ENCODE measurements at regions not wholly inside any gene's neighbourhood (a gene's known extent, or its start where the extent isn't known, plus 50 kb on each side); places are given as distances from the start of the nearest gene placed in this dataset.
A peak's percentile ranks its signal among the peaks of the same experiment; 100 is the strongest.
"Not testable (repeated sequence)": the region's sequence is repeated elsewhere in the genome, so short reads cannot be mapped to it uniquely, and the experiment has no call there.

DNA sequence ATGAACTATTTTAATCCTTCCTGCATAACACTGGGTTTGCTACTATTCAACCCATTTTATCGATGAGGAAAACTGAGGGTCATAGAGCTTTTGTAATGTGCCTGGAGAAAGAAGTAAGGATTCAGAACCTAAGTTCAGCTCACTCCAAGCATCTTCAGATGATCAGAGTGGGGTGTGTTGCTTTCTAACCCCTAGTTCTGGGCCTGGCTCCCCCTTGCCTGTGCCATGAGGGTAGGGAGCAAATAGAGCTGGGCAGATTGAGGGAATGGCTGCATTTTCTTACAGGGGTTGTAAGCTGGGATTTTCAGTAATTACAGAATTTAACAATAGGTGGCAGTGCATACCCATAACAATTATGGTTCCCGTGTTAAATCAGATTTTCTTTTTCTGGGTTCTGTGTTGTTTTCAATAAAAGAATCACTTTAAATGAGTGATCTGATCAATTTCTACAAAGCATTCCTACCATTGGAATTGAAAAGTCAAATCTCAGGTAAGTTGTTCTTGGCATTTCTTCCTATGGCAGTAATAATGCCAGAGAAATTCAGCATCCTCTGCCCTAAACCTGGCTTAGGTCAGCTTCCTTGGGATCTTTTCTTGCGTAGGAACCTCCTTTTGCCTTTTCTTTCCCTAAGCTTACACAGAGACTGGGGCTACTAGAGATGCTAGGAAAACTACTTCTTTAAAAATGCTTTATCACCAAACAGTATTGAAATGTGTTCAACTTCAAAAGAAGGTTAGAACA lies 103.8 kb upstream of the IL12A start:
- TF ChIP-seq, protein P1, sequence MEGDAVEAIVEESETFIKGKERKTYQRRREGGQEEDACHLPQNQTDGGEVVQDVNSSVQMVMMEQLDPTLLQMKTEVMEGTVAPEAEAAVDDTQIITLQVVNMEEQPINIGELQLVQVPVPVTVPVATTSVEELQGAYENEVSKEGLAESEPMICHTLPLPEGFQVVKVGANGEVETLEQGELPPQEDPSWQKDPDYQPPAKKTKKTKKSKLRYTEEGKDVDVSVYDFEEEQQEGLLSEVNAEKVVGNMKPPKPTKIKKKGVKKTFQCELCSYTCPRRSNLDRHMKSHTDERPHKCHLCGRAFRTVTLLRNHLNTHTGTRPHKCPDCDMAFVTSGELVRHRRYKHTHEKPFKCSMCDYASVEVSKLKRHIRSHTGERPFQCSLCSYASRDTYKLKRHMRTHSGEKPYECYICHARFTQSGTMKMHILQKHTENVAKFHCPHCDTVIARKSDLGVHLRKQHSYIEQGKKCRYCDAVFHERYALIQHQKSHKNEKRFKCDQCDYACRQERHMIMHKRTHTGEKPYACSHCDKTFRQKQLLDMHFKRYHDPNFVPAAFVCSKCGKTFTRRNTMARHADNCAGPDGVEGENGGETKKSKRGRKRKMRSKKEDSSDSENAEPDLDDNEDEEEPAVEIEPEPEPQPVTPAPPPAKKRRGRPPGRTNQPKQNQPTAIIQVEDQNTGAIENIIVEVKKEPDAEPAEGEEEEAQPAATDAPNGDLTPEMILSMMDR (conservative IDR thresholded peaks at IDR 0.05; ENCODE audit: low read depth, low read length): peak; percentile 56
- H3K4me3 ChIP-seq (ENCODE audit: low read length): no peak overlapping the region
- DNase-seq (ENCODE audit: low read depth): no peak

DNA sequence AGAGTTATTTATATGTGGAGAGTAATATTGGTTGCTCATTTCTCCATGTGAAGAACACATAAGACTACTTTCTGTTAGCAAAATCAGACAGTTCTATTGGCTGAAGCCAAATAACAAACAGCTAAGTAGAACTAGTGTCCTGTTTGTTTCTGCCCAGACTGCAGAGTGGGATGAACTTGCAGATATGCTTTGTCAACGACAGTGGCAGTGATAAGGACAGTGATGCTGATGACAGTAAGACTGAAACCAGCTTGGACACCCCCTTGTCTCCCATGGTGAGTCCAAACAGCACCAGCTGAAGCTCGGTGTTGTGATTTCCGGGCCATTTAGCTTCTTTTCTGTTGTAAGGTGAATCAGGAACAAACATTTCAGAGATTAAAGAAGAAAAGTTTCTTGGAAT lies 102.6 kb upstream of the IL12A start:
- no peak for DNase-seq (ENCODE audit: low read depth)
- TF ChIP-seq, protein P1 (conservative IDR thresholded peaks at IDR 0.05; ENCODE audit: low read depth, low read length): no peak
- H3K4me3 ChIP-seq (ENCODE audit: low read length): no peak overlapping the region

DNA sequence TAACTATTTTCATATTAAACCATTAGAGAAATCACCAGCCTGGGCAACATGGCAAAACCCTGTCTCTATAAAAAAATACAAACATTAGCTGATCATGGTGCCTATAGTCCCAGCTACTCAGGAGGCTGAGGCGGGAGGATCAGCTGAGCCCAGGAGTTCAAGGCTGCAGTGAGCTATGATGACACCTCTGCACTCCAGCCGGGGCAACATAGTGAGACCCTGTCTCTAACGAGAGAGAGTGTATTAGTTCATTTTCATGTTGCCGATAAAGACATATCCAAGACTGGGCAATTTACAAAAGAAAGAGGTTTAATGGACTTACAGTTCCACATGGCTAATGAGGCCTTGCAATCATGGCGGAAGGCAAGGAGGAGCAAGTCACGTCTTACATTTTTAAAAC lies 102.1 kb upstream of the IL12A start:
- not testable (repeated sequence) for DNase-seq (ENCODE audit: low read depth); H3K4me3 ChIP-seq (ENCODE audit: low read length)

DNA sequence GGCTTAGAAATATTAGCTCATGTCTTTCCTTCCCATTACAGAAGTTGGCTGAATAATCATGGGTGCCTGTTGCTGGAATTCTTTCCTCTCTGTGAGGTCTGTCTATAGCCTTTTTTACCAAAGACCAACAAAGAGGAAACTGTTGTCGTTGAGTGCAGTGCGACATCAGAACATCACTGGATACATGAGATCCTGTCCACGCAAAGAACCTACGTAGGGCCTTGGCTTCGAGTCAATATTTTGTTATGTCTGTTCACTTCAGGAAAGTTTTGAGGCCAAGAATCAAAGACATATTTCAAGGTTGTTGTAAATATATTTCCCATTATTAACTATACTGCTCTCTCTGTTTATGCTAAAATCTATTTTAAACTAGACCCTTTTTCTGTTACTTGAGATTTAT lies 101.5 kb upstream of the IL12A start:
- TF ChIP-seq, protein P1 (conservative IDR thresholded peaks at IDR 0.05; ENCODE audit: low read depth, low read length): no peak
- DNase-seq (ENCODE audit: low read depth): no peak
- no peak overlapping the region for H3K4me3 ChIP-seq (ENCODE audit: low read length)

DNA sequence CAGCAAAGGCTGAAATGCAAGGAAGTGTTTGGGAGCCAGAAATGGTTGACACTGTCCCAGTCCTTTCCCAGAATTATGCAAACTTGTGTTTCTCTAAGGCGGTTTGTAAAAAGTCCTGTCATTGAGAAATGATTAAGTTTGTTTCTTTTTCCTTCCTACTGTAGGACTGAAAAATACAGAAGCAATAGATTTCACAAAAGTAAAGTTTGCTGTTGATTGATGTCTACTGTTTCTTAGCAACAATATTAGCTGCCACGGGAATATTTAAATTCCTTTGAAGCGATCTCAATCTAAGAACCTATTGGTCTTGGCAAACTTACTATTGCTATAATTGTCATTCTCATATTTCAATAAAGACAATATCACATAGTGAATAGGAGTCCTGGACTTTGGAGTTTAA lies 100.7 kb upstream of the IL12A start:
- TF ChIP-seq, protein P1 (conservative IDR thresholded peaks at IDR 0.05; ENCODE audit: low read depth, low read length): no peak
- DNase-seq (ENCODE audit: low read depth): no peak

DNA sequence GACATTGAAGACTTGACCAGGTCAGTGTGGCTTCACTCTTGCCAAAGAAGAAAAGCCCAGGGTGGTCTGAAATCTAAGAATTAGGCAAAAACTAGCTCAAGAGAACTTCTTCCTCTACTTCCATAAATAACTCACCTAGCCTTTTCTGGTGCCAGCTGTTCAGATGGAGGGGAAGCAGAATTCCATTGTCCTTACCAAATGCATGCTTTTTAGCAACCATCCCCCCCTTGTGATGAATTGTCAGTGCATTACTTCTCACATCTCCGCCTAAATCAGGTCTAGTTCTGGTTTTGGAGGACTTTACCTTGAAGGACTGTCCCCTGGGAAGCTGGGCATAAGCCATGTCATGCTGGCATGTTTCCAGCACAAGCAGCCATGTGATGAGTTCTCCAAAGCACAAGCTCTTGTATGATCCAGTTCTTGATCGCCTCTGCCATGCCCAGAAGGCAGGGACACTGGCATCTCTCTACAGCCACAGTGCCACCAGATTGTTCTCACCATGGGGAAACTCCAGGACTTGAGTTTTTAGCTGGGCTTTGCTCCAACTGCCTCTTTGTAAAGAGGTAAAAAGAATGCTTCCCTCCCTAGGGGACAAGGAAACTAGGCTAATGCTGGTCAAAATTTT lies 96.4 kb upstream of the IL12A start:
- TF ChIP-seq, protein P1 (conservative IDR thresholded peaks at IDR 0.05; ENCODE audit: low read depth, low read length): no peak
- H3K4me3 ChIP-seq (ENCODE audit: low read length): no peak overlapping the region
- DNase-seq (ENCODE audit: low read depth): no peak

More for the DNA sequence above, 100.7 kb upstream of the IL12A start:
- H3K4me3 ChIP-seq (ENCODE audit: low read length): no peak overlapping the region

DNA sequence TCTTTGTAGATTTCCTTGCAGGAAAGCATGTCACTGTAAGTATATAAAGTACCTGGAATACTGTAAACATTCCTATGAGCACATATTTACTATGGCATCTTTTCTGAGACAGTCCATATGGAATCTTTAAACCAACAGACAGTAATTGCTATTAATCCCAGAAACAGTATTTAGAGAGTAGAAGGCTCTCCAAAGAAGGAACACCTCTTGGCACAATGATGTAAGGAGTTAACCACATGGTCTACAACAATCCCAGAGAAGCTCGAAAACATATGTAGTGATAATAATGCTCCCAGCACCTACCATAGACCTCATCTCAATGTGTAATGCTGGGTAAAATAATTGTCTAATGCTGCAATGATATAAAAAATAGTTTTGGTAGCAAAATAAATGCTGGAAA lies 95.8 kb upstream of the IL12A start:
- H3K4me3 ChIP-seq (ENCODE audit: low read length): no peak overlapping the region
- no peak for DNase-seq (ENCODE audit: low read depth)
- TF ChIP-seq, protein P1 (conservative IDR thresholded peaks at IDR 0.05; ENCODE audit: low read depth, low read length): no peak
